Lung microvascular endothelial cell (primary cell): ENCODE measurements at regions not wholly inside any gene's neighbourhood (a gene's known extent, or its start where the extent isn't known, plus 50 kb on each side); places are given as distances from the start of the nearest gene placed in this dataset.

Source experiments
- DNase-seq, 2 donors: peaks; one replicate each; pipeline versions ENCODE4 v3.0.0 to v3.0.0-alpha.2; 2010; ENCODE audit warnings: low read depth in 2 of 2

GRCh38 chr11:127521413-127521812 lies 520.8 kb upstream of the KIRREL3 start:
- no peak for DNase-seq

- no peak for DNase-seq
Measured at GRCh38 chr11:127507851-127508250, 507.3 kb upstream of the KIRREL3 start.

DNA sequence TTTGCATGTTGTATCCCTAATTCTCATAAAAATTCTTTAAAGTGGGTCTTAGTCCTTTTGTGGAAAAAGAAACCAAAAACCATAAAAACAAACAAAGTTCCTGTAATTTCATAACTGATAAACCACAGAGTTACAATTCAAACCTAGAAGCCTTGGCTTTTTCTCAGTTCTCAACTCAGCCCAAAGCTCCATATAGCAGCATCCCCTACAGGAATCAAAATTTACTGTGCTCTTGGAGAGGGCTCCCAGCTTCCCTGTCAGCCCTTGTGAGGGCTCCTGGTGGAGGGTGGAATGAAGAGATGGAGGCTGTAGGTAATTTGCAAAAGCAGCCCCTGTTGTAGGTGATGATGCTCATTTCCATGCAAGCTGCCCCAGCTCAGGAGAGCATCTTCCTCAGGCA lies 506.1 kb upstream of the KIRREL3 start:
- no peak for DNase-seq

- no peak for DNase-seq
Measured at GRCh38 chr11:127506126-127506525, 505.6 kb upstream of the KIRREL3 start.

DNA sequence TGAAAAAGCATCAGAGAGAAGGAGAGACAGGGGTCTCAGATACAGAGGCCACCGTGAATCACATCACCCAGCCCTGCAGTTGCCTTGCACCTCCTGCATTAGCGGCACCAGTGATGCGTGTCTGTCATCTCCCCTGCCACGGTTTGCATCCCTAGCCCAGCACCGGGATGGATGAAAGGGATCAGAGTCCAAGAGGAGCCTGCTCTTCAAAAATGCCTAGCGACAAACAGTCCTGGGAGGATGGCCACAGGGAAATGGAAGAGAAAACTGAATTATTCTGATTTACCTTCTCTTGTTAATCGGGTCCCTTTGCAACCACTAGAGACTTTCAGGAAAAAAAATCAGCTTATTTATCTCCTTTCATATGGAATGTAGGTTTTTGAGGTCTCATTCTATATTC lies 495.6 kb upstream of the KIRREL3 start:
- DNase-seq, result no peak

DNA sequence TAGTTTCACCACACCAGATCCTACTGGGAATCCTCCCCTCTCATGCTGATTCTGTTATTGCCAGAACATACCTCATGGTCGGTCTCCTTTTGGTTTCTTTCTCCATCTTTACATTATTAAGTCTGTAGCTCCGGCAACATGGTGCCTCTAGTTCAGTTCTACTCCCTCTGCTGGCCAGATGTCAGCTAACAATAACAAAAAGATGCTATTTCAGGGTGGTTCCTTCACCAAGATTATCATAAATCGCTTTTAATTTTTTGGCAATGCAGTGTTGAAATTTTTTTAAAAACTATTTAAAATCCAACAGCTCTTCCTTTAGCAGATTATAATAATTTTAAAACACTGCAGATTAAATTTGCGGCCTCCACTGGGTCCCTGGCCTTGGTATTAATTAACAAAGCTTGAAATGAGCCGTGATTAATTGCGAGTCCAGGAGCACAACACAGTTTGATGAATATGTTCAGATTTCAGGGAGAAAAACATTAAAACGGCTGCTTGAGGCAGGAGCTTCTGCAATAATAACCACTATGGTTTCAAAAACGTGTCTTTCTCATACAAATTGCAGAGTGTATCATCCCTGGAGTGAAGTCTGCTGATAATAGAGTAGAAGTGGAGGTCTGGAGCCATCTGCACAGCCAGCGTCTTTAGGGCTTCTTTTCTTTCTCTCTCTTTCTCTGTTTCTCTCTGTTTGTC lies 492.9 kb upstream of the KIRREL3 start:
- DNase-seq, result peak in 1 of 2 donors; percentile 4

- DNase-seq, result peak in 1 of 2 donors; percentile 56
Measured at GRCh38 chr11:127492029-127492428, 491.5 kb upstream of the KIRREL3 start.

DNA sequence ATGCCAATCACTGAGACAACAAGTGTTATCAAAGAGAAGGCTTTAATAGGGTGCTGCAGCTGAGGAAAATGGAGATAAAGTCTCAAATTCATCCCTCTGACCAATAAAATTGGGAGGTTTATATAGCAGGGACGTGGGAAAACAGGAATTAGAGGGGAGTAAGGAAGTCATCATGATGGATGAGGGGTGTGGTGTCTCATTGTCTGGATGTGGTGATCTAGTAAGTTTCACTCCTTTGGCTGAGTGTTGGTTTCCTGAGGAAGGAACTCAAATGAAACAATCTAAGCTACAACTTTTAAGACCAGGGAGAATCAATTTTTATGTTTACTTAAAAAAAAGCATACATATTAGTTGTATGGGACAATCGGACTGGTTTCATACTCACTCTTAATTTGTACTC lies 491.0 kb upstream of the KIRREL3 start:
- DNase-seq, result peak in 1 of 2 donors; percentile 50

DNA sequence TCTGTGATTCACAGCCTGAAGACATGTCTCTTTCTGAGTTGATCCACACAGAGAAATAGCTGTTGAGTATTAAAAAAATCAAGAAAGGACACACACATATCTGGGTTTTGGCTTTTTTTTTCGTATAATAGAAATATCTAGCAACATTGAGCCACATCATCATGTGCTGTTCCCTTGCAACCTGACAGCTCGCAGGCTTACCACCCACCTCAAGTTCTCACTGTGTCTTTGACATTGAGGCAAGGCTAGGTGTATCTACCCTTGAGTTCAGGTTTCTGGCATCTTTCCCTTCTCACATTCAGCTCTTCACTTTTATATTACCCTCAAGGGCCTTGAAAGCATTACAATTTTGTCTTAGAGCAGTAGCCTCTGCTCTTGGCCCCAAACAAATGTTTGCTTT lies 490.3 kb upstream of the KIRREL3 start:
- no peak for DNase-seq

GRCh38 chr11:127485541-127485940 lies 485.0 kb upstream of the KIRREL3 start:
- peak in 1 of 2 donors; percentile 5 for DNase-seq

DNA sequence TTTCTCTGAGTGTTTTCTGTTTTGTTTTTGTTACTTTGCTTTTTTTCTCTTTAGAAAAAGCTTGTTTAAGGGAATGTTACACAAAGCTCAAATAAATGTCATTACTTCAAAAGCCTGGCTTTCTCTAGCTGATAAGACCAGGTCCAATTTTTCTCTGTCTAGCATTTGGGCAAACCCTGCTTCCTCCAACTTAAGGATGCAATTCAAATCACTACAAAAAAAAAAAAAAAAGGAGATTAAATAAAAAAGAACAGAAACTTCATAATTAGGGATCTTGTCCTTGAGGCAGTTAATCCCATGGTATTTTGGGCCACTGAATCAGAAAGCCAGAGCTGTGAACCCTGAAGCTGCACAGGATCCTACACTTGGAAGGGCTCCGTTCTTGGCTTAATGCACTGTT lies 480.8 kb upstream of the KIRREL3 start:
- DNase-seq, result no peak

- DNase-seq, result no peak
Measured at GRCh38 chr11:127478826-127479225, 478.3 kb upstream of the KIRREL3 start.

GRCh38 chr11:127474766-127475165 lies 474.2 kb upstream of the KIRREL3 start:
- no peak for DNase-seq

DNA sequence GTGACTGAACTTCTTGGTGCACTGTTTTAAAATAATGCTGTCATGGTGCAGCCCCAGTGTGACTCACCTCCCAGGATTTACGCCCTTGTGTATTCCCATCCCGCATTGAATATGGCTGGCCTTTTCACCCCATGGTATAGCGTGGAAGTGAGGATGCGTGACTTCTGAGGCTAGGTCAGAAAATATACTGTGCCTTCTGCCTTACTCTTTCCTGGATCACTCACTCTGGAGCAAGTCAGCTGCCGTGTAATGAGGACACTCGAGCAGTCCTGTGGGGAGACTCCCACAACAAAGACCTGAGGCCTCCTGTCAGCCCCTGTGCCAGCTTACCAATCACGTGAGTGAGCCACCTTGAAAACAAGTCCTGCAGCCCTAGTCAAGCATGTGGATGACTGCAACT lies 471.9 kb upstream of the KIRREL3 start:
- no peak for DNase-seq

DNA sequence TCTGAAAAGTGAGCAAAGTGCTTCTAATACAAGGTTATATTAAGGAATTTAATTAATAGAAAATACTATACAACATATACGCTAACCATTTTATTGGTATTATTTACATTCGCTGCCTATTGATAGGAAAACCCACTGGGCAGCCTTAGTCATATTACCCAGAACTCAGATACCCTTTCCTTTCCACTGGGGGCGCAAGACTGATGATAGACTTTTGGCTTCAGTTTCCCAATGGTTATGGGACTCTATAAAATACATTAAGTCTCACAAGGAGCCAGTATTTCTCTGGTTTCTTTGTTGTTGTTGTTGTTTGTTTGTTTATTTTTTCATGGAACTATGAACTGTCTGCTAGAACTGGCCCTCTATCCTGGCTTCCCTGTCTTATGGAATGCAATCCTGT lies 471.1 kb upstream of the KIRREL3 start:
- DNase-seq, result no peak

DNA sequence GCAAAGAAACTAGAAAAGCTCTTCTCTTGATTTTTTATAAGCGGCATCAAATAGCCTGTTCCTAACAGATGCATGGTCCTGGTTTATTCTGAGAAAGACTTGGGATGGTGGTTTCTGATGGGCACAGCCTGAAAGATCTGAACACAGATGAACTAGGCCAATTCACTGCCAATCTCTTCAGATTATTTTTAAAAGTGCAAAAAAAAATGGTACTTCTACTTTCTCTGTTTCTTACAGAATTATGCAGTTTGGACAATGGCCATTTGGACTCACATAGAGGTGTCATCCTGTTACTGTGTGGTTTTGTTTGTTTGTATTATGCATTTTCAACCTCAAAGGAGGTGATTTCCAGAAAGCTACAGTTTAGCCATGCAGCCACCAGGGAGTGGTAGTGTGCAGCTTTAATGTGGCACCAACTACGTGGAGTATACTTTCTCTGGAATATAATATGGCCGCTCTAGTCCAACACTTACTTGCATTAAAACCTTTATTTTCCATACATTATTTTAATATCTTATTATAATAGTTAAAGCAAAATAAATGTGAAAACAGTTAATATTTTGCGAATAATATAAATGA lies 469.8 kb upstream of the KIRREL3 start:
- peak in 1 of 2 donors; percentile 32 for DNase-seq

DNA sequence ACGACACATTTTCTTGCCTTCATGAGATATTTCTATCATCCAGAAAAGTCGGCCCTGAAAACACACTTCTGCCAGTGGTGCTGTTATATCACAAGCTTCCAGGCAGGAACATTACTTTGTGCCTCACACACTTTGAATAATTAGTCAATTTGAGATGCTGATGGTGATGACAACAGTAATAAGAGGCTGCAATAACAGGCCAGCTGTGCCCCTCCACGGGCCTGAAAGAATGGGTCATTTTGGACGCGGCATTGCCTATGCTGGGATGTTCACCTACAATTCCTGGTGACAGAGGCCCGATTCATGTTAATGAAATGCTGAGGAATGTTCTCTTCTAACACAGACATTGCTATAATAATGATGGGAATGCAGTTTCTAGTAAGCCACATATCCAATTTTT lies 463.8 kb upstream of the KIRREL3 start:
- no peak for DNase-seq

DNA sequence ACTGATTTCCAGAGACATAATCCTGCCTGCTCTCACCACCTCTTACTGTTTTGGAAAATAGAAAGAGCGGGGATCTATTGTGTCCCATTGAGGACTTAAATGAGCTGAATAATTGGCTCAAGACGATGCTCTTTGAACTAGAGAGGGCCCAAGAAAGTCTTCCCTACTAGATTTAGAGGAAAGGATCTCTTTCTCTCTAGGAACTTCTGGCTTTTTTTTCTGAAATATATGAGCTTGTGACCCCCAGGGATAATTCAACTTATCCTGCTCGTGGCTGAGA lies 461.4 kb upstream of the KIRREL3 start:
- DNase-seq, result no peak

DNA sequence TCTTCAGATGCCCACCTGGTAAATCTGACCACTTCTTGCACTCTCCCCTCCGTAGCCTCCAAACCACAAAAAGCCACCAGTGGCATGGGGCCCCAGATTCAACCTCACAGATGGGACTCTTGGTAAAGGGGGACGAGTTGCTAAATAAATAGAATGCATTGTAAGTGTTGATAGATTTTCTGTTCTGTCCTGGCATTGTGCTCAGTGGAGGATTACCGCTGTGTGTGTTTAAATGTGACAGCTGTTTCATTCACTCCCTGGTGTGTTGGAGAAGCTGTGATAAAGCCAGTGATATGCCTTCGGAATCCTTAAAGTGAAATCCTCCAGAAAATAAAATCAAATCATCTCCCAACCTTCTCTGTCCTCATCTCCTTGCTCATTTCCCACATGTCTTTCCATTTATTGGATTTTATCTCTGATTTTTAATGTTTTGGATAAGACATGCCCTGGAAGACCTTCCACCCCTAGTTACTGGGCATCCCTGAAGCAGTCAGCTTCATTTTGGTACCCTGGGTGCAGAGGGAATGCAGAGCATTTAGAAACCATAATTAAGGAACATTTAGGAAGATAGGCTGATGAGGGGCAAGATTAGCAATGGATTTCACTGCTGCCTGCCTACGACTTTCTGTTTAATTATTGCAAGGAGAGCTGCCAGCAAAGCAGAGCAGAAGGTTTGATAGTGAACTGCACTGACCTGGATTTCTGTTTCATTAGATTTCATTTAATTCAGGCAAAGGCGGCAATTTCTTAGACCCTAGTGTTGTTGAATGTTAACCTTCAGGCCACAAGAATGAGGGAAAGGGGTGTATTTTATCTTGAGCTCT lies 460.9 kb upstream of the KIRREL3 start:
- no peak for DNase-seq

- no peak for DNase-seq
Measured at GRCh38 chr11:127458561-127458960, 458.0 kb upstream of the KIRREL3 start.

DNA sequence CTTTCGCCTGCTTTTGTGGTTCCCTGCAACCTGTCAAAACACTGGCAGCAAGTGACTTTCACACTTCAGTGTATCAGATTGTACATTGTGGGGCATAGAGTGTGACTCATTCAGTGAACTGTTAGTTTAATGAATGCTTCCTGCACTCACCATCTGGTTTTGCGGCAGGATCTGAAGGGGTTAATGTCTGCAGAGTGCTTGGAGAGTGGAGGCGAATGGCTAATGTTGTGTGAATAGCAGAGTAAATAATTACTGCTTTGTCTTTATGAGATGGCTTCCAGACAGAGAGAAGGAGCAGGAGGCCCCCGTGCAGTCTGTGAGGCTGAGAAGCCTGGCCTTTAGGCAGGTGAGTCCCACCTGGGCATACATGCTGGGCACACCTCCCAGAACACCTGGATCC lies 454.3 kb upstream of the KIRREL3 start:
- no peak for DNase-seq

- no peak for DNase-seq
Measured at GRCh38 chr11:127452533-127452932, 452.0 kb upstream of the KIRREL3 start.

DNA sequence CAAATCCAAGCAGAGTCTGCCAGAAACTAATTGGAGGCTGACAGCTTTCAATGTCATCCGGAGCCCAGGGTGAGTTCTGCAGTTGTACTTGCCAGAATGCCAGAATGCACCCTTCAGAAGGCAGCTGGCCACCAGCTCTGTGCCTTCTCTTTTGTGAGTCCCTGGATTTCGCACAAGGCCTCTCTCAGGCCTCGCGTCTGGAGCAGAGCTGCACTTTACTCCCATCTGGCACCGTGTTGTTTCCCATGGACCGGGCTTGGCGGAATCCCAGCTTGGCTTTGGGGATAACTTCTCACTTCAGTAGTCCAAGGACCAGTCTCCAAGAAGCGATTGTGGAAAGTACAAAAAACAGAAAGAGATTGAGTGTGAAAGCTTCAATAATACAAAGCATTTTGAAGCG lies 451.3 kb upstream of the KIRREL3 start:
- no peak for DNase-seq
